OCI-LY1 (cell line): ENCODE measurements at regions not wholly inside any gene's neighbourhood (a gene's known extent, or its start where the extent isn't known, plus 50 kb on each side); places are given as distances from the start of the nearest gene placed in this dataset.

Source experiments
- EZH2 ChIP-seq: fragments of 200-600 bp; sonication (generic), shearing (Covaris generic); IDR thresholded peaks from 2 replicates; pipeline ENCODE4 v1.8.0; 2017; ENCODE audit warnings: borderline replicate concordance, mixed run types, mild to moderate bottlenecking, antibody characterized with exemption, low read length, moderate library complexity, mixed read lengths
- TF ChIP-seq, protein P1 (sequence below): fragments of 200-600 bp; sonication (generic), shearing (Covaris generic); IDR thresholded peaks from 2 replicates; pipeline ENCODE4 v1.5.1; 2017; ENCODE audit warnings: mild to moderate bottlenecking, antibody characterized with exemption, low read length, moderate library complexity, mixed read lengths

DNA sequence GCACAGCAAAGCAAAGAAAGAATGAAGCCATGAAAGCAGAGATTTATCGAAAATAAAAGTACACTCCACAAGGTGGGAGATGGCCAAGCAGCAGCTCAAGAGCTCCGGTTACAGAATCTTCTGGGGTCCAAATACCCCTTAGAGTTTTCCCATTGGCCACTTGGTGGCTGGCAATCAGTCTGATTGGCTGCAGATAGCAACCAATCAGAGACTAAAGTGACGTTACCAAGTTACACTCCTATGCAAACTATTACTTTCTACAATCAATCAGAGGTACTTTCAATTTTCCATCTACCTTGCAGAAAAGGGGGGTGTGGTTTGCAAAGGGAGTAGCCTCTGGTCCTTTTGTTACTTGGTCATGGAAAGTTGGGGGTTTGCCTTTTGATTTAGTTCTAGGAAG, 58.0 kb upstream of the AUTS2 start:
- TF ChIP-seq, protein P1, sequence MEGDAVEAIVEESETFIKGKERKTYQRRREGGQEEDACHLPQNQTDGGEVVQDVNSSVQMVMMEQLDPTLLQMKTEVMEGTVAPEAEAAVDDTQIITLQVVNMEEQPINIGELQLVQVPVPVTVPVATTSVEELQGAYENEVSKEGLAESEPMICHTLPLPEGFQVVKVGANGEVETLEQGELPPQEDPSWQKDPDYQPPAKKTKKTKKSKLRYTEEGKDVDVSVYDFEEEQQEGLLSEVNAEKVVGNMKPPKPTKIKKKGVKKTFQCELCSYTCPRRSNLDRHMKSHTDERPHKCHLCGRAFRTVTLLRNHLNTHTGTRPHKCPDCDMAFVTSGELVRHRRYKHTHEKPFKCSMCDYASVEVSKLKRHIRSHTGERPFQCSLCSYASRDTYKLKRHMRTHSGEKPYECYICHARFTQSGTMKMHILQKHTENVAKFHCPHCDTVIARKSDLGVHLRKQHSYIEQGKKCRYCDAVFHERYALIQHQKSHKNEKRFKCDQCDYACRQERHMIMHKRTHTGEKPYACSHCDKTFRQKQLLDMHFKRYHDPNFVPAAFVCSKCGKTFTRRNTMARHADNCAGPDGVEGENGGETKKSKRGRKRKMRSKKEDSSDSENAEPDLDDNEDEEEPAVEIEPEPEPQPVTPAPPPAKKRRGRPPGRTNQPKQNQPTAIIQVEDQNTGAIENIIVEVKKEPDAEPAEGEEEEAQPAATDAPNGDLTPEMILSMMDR = no peak
- no peak for TF ChIP-seq EZH2
